ENCODE measurements at regions not wholly inside any gene's neighbourhood (a gene's known extent, or its start where the extent isn't known, plus 50 kb on each side); places are given as distances from the start of the nearest gene placed in this dataset.
A peak's percentile ranks its signal among the peaks of the same experiment; 100 is the strongest.

DNA sequence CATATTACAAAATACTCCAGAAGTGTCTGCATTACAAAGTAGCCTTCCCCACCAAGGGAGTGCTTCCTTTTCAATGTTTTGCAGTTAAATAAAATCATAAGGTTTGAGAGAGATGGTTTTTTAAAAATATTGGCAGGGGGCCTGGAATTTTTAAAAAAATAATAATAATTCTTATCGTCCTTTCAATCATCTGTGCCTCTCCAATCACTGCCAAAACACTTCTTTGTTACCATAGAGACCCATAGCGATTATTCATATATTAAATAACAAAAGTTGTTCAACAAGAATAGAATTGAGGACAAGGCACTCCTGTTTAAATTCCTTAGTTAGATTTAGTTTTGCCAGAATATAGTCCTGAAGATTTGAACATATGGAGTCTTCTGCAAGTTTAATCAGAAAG, 203.1 kb downstream of the FAT4 start:
- H3K36me3 ChIP-seq (ENCODE audit: control insufficient read depth in 2 of 2, extremely low read depth in 1 of 2, insufficient read depth in 2 of 2, low read length in 2 of 2) = no peaks in the 10 kb centered on the region
- no peaks in the 10 kb centered on the region for H3K9me1 ChIP-seq (replicated peaks; ENCODE audit: control insufficient read depth, extremely low read depth, insufficient read depth, low read length)
- H3K9me3 ChIP-seq (replicated peaks; ENCODE audit: control insufficient read depth, insufficient read depth, low read length) = no peaks in the 10 kb centered on the region
- H3K4me3 ChIP-seq (replicated peaks in 1 of 3; ENCODE audit: insufficient read depth in 1 of 3, low read depth in 1 of 3, low read length in 3 of 3) = no peak overlapping the region
- H4K20me1 ChIP-seq (replicated peaks; ENCODE audit: control insufficient read depth, extremely low read depth, insufficient read depth, low read length) = no peaks in the 10 kb centered on the region
- intact Hi-C loops (cut with micrococcal nuclease) = no loop called here
- ChIA-PET POLR2A (no interaction called here), CTCF (no interaction called here)
- no peaks in the 10 kb centered on the region for H3K79me2 ChIP-seq (ENCODE audit: control insufficient read depth, insufficient read depth, low read length)
- peak overlapping the region; percentile 21 for H3K4me2 ChIP-seq (ENCODE audit: insufficient read depth, low read length)
- dilution Hi-C loops (cut with MboI; ENCODE audit: extremely low pct_ligation_motif_present, low sequenced_read_pairs) = no loop called here
- no peak overlapping the region for H3K27ac ChIP-seq (ENCODE audit: insufficient read depth, low read depth, low read length)
- peaks cover 25% of the 10 kb centered on the region for H3K4me1 ChIP-seq (ENCODE audit: control insufficient read depth, extremely low read depth, insufficient read depth, low read length)
- peak; percentile 86 for DNase-seq (ENCODE audit: low read depth, low spot score)
- no peak overlapping the region for H3K9ac ChIP-seq (replicated peaks; ENCODE audit: extremely low read depth, insufficient read depth, low read length)
- TF ChIP-seq JUN (IDR thresholded peaks at IDR 0.05; ENCODE audit: borderline replicate concordance, insufficient read depth, insufficient read length, low read depth) = no peak
- no peak for TF ChIP-seq MYC (IDR thresholded peaks at IDR 0.05; ENCODE audit: low read depth, low read length)
- no peak for TF ChIP-seq CTCF (IDR thresholded peaks at IDR 0.05; ENCODE audit: extremely low read depth in 1 of 2, insufficient read depth in 1 of 2, low read depth in 1 of 2, low read length in 2 of 2)
- no peak for TF ChIP-seq POLR2A (IDR thresholded peaks at IDR 0.05; ENCODE audit: low read depth, low read length)
- TF ChIP-seq POLR2AphosphoS5 (IDR thresholded peaks at IDR 0.05; ENCODE audit: insufficient read depth, low read depth, low read length) = no peak
- TF ChIP-seq GATA2 (IDR thresholded peaks at IDR 0.05; ENCODE audit: insufficient read depth, insufficient read length, low read depth, low read length) = no peak
- no peak for TF ChIP-seq FOS (IDR thresholded peaks at IDR 0.05; ENCODE audit: borderline replicate concordance, insufficient read depth, low read length)
- TF ChIP-seq EZH2 (IDR thresholded peaks at IDR 0.05; ENCODE audit: borderline replicate concordance, low read depth, low read length, severe bottlenecking) = no peak
- TF ChIP-seq MAX (IDR thresholded peaks at IDR 0.05; ENCODE audit: insufficient read depth, insufficient read length) = no peak
- no peaks in the 10 kb centered on the region for H3K27me3 ChIP-seq (ENCODE audit: control insufficient read depth in 2 of 2, insufficient read depth in 2 of 2, low read length in 2 of 2)
- H2AFZ ChIP-seq (ENCODE audit: low read depth, low read length) = no peak overlapping the region
- no TSS peak for BruUV-seq (replicated peaks)
- FAIRE-seq = no peak
